ENCODE measurements at regions not wholly inside any gene's neighbourhood (a gene's known extent, or its start where the extent isn't known, plus 50 kb on each side); places are given as distances from the start of the nearest gene placed in this dataset.

DNA sequence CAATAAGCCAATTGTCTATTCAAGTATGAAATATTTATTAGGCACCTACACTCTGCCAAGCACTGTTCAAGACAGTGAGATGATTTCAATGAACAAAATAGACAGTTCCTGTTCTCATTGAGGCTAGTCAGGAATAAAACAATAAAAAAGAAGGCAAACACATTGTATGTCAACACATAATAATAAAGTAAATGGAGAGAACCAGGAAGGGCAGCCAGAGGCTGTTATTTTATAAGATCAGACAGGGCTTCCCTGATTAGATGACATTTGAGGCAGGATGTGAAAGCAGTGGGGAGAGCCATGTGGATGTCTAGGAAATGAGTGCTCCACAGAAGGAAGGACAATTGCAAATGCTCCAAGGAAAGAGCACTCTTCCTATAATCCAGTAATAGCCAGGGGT is 2371.1 kb downstream of the MAT2B start:
- H3K9me3 Mint-ChIP-seq, result peaks cover 32% of the 10 kb centered on the region
- H3K27ac Mint-ChIP-seq, result no peak overlapping the region
- H3K4me3 Mint-ChIP-seq, result no peak overlapping the region
- no peaks in the 10 kb centered on the region for H3K27me3 Mint-ChIP-seq
- H3K36me3 Mint-ChIP-seq (ENCODE audit: low read depth), result no peaks in the 10 kb centered on the region
- no peaks in the 10 kb centered on the region for H3K4me1 Mint-ChIP-seq (ENCODE audit: low read depth)
- intact Hi-C loops (cut with micrococcal nuclease), result no loop called here

GRCh38 chr5:165877475-165877874 is 2372.1 kb downstream of the MAT2B start:
- peaks cover 32% of the 10 kb centered on the region for H3K9me3 Mint-ChIP-seq
- H3K27ac Mint-ChIP-seq, result no peak overlapping the region
- H3K4me1 Mint-ChIP-seq (ENCODE audit: low read depth), result no peaks in the 10 kb centered on the region
- no peaks in the 10 kb centered on the region for H3K36me3 Mint-ChIP-seq (ENCODE audit: low read depth)
- H3K27me3 Mint-ChIP-seq, result no peaks in the 10 kb centered on the region
- no peak overlapping the region for H3K4me3 Mint-ChIP-seq
- intact Hi-C loops (cut with micrococcal nuclease), result no loop called here

DNA sequence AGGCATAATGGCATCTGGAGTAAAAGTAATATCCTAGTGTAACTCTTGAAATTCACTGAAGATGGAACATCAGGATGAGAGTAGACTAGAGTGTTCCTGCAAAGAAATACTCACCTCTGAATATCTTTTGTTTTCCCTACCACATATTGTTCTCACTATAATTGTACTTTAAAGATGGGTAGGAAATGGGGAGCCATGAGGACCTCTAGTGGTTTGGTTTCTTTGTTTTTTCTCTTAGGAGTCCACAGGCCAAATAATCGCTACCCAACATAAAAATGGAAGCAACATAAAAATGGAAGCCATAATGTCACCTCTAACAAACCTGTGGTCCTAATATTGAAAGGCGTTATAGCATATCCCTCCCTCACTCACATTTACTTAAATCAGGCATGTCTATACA is 2375.8 kb downstream of the MAT2B start:
- Mint-ChIP-seq H3K36me3 (ENCODE audit: low read depth) (no peaks in the 10 kb centered on the region), H3K9me3 (peaks cover 26% of the 10 kb centered on the region), H3K4me3 (no peak overlapping the region), H3K27me3 (no peaks in the 10 kb centered on the region), H3K4me1 (ENCODE audit: low read depth) (no peaks in the 10 kb centered on the region), H3K27ac (no peak overlapping the region)
- intact Hi-C loops (cut with micrococcal nuclease), result no loop called here

GRCh38 chr5:165882099-165882498 is 2376.7 kb downstream of the MAT2B start:
- H3K4me3 Mint-ChIP-seq, result no peak overlapping the region
- no peaks in the 10 kb centered on the region for H3K4me1 Mint-ChIP-seq (ENCODE audit: low read depth)
- intact Hi-C loops (cut with micrococcal nuclease), result no loop called here

GRCh38 chr5:165885623-165886350 is 2380.4 kb downstream of the MAT2B start:
- intact Hi-C loops (cut with micrococcal nuclease), result no loop called here
- Mint-ChIP-seq H3K9me3 (peaks cover 9% of the 10 kb centered on the region), H3K4me3 (no peak overlapping the region), H3K4me1 (ENCODE audit: low read depth) (no peaks in the 10 kb centered on the region), H3K36me3 (ENCODE audit: low read depth) (no peaks in the 10 kb centered on the region), H3K27me3 (no peaks in the 10 kb centered on the region), H3K27ac (no peak overlapping the region)

More at GRCh38 chr5:165882099-165882498, 2376.7 kb downstream of the MAT2B start:
- Mint-ChIP-seq H3K27me3 (no peaks in the 10 kb centered on the region), H3K36me3 (ENCODE audit: low read depth) (no peaks in the 10 kb centered on the region), H3K9me3 (peaks cover 17% of the 10 kb centered on the region), H3K27ac (no peak overlapping the region)

DNA sequence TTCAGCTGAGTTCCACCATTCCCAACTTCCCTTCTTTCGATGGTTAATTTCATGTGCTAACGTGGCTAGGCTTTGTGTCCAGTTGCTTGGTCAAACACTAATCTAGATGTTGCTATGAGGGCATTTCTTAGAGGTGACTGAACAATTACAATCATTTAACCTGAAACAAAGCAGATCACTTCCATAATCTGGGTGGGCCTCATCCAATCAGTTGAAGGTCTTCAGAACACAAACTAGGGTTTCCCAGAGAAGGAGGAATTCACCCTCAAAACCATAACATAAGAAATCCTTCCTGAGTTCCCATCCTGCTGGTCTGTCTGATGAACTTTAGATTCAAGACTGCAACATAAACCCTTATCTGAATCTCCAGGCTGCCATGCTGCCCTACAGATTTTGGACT is 2381.7 kb downstream of the MAT2B start:
- Mint-ChIP-seq H3K36me3 (ENCODE audit: low read depth) (no peaks in the 10 kb centered on the region), H3K9me3 (peaks cover 9% of the 10 kb centered on the region), H3K4me3 (no peak overlapping the region), H3K27ac (no peak overlapping the region), H3K27me3 (no peaks in the 10 kb centered on the region), H3K4me1 (ENCODE audit: low read depth) (no peaks in the 10 kb centered on the region)
- intact Hi-C loops (cut with micrococcal nuclease), result no loop called here

- intact Hi-C loops (cut with micrococcal nuclease), result no loop called here
- Mint-ChIP-seq H3K27ac (no peak overlapping the region), H3K4me1 (ENCODE audit: low read depth) (no peaks in the 10 kb centered on the region), H3K4me3 (no peak overlapping the region), H3K27me3 (no peaks in the 10 kb centered on the region), H3K9me3 (peaks cover 6% of the 10 kb centered on the region), H3K36me3 (ENCODE audit: low read depth) (no peaks in the 10 kb centered on the region)
Measured at GRCh38 chr5:165892383-165892782, 2387.0 kb downstream of the MAT2B start.

- H3K36me3 Mint-ChIP-seq (ENCODE audit: low read depth), result no peaks in the 10 kb centered on the region
- H3K4me3 Mint-ChIP-seq, result no peak overlapping the region
- H3K9me3 Mint-ChIP-seq, result peaks cover 16% of the 10 kb centered on the region
- H3K27me3 Mint-ChIP-seq, result no peaks in the 10 kb centered on the region
- no peak overlapping the region for H3K27ac Mint-ChIP-seq
- no peaks in the 10 kb centered on the region for H3K4me1 Mint-ChIP-seq (ENCODE audit: low read depth)
- intact Hi-C loops (cut with micrococcal nuclease), result no loop called here
Measured at GRCh38 chr5:165894916-165895315, 2389.5 kb downstream of the MAT2B start.

- Mint-ChIP-seq H3K9me3 (peaks cover 15% of the 10 kb centered on the region), H3K4me3 (no peak overlapping the region), H3K4me1 (ENCODE audit: low read depth) (no peaks in the 10 kb centered on the region), H3K36me3 (ENCODE audit: low read depth) (no peaks in the 10 kb centered on the region), H3K27me3 (no peaks in the 10 kb centered on the region), H3K27ac (no peak overlapping the region)
- intact Hi-C loops (cut with micrococcal nuclease), result no loop called here
Measured at GRCh38 chr5:165903835-165904234, 2387.6 kb upstream of the WWC1 start.

DNA sequence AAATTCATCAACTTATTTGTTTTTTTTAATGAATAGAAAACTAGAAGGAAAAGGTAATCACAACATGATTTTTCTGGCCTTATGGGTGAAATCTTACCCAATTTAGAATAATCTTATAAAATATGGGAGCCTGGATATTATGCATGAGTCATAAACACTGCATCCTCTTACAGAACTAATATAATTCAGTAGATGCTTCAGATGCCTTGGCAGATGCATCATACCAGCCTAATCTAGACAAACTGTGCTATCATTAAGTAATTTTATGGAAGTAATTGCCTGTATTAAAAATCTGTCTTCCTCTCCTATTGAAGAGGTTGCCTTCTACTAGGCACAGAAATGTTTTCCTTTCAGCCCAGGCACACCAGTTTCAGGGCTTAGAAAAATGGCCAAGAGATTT is 2384.6 kb upstream of the WWC1 start:
- Mint-ChIP-seq H3K36me3 (ENCODE audit: low read depth) (no peaks in the 10 kb centered on the region), H3K27me3 (no peaks in the 10 kb centered on the region), H3K9me3 (peaks cover 18% of the 10 kb centered on the region), H3K27ac (no peak overlapping the region), H3K4me1 (ENCODE audit: low read depth) (no peaks in the 10 kb centered on the region), H3K4me3 (no peak overlapping the region)
- intact Hi-C loops (cut with micrococcal nuclease), result no loop called here

DNA sequence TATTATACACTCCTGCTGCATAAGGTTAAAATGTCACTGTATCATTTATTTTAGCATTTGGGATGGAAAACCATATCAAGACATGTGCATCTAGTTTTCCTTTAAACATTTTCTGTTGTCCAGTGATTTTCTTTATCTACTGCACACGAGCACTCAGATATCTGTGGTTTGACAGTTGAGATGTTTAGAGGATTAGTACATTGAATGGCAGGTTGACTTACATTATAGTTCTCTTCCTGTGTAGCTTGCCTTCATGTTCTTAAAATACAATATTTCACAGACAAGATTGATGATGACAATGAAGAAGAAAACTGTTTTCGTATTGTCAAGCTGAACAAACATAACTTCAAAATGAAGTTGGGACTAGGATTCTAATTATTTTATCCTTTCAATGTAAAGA is 2378.4 kb upstream of the WWC1 start:
- H3K36me3 Mint-ChIP-seq (ENCODE audit: low read depth), result no peaks in the 10 kb centered on the region
- no peaks in the 10 kb centered on the region for H3K27me3 Mint-ChIP-seq
- no peaks in the 10 kb centered on the region for H3K4me1 Mint-ChIP-seq (ENCODE audit: low read depth)
- intact Hi-C loops (cut with micrococcal nuclease), result no loop called here
- H3K9me3 Mint-ChIP-seq, result peaks cover 26% of the 10 kb centered on the region
- no peak overlapping the region for H3K27ac Mint-ChIP-seq
- H3K4me3 Mint-ChIP-seq, result no peak overlapping the region

DNA sequence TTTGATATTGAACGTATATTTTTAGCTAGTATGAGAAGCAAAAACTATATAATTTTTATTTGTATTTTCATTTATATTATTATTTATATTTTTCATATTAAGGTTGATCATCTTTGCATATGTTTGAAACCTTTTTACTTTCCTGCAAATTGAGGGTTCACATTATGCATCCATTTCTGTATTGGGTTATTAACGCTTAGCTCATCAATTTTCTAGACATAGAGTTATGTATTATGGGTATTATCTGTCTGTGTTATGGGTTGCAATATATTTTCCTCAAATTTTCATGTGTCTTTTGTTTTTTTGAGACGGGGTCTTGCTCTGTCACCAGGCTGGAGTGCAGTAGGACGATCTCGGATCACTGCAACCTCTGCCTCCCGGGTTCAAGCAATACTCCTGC is 2377.0 kb upstream of the WWC1 start:
- no peaks in the 10 kb centered on the region for H3K36me3 Mint-ChIP-seq (ENCODE audit: low read depth)
- no peaks in the 10 kb centered on the region for H3K4me1 Mint-ChIP-seq (ENCODE audit: low read depth)

GRCh38 chr5:165919196-165919595 is 2372.2 kb upstream of the WWC1 start:
- H3K27me3 Mint-ChIP-seq, result no peaks in the 10 kb centered on the region
- no peak overlapping the region for H3K4me3 Mint-ChIP-seq
- H3K9me3 Mint-ChIP-seq, result peaks cover 17% of the 10 kb centered on the region
- H3K27ac Mint-ChIP-seq, result no peak overlapping the region
- no peaks in the 10 kb centered on the region for H3K4me1 Mint-ChIP-seq (ENCODE audit: low read depth)
- intact Hi-C loops (cut with micrococcal nuclease), result no loop called here
- no peaks in the 10 kb centered on the region for H3K36me3 Mint-ChIP-seq (ENCODE audit: low read depth)

More for the DNA sequence above, 2377.0 kb upstream of the WWC1 start:
- Mint-ChIP-seq H3K27me3 (no peaks in the 10 kb centered on the region), H3K4me3 (no peak overlapping the region), H3K9me3 (peaks cover 25% of the 10 kb centered on the region), H3K27ac (no peak overlapping the region)
- intact Hi-C loops (cut with micrococcal nuclease), result no loop called here

DNA sequence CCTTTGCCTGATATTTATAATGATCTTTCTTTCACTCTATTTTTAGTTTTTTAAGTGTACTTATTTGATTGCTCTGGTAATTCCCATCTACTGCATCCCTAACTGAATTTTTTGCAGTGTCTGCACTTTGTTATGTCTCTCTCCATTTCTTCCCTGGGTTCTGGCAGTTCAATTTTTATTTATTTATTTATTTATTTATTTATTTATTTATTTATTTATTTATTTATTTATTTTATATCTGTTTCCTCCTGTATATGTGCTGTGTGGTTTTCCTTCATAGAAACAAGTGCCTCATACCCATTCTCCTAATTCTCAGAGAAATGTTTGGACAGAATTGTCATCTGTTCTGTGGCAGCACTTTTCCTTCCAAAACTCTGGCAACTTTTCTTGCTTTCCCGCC is 2370.8 kb upstream of the WWC1 start:
- no peak overlapping the region for H3K27ac Mint-ChIP-seq
- no peaks in the 10 kb centered on the region for H3K4me1 Mint-ChIP-seq (ENCODE audit: low read depth)
- H3K4me3 Mint-ChIP-seq, result no peak overlapping the region
- H3K36me3 Mint-ChIP-seq (ENCODE audit: low read depth), result no peaks in the 10 kb centered on the region
- peaks cover 21% of the 10 kb centered on the region for H3K9me3 Mint-ChIP-seq
- no peaks in the 10 kb centered on the region for H3K27me3 Mint-ChIP-seq
- intact Hi-C loops (cut with micrococcal nuclease), result no loop called here

- Mint-ChIP-seq H3K36me3 (ENCODE audit: low read depth) (no peaks in the 10 kb centered on the region), H3K4me1 (ENCODE audit: low read depth) (no peaks in the 10 kb centered on the region), H3K27me3 (no peaks in the 10 kb centered on the region), H3K27ac (no peak overlapping the region), H3K4me3 (no peak overlapping the region), H3K9me3 (peaks cover 53% of the 10 kb centered on the region)
- intact Hi-C loops (cut with micrococcal nuclease), result no loop called here
Measured at GRCh38 chr5:165928971-165929370, 2362.5 kb upstream of the WWC1 start.

Data from dendritic cell treated with granulocyte-macrophage colony-stimulating factor and Interleukin-4, amounts not matched to agents 40 ng/mL and 50 ng/mL, for 4 days (primary cell).